ENCODE measurements at regions not wholly inside any gene's neighbourhood (a gene's known extent, or its start where the extent isn't known, plus 50 kb on each side); places are given as distances from the start of the nearest gene placed in this dataset.

GRCh38 chr13:29923554-29924481 is 73.4 kb upstream of the UBL3 start:
- TF ChIP-seq, protein P1, sequence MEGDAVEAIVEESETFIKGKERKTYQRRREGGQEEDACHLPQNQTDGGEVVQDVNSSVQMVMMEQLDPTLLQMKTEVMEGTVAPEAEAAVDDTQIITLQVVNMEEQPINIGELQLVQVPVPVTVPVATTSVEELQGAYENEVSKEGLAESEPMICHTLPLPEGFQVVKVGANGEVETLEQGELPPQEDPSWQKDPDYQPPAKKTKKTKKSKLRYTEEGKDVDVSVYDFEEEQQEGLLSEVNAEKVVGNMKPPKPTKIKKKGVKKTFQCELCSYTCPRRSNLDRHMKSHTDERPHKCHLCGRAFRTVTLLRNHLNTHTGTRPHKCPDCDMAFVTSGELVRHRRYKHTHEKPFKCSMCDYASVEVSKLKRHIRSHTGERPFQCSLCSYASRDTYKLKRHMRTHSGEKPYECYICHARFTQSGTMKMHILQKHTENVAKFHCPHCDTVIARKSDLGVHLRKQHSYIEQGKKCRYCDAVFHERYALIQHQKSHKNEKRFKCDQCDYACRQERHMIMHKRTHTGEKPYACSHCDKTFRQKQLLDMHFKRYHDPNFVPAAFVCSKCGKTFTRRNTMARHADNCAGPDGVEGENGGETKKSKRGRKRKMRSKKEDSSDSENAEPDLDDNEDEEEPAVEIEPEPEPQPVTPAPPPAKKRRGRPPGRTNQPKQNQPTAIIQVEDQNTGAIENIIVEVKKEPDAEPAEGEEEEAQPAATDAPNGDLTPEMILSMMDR (IDR thresholded peaks at IDR 0.05; ENCODE audit: borderline replicate concordance, extremely low read depth, low read length, poor library complexity, severe bottlenecking): peak; percentile 79
- TF ChIP-seq EZH2 (IDR thresholded peaks at IDR 0.05; ENCODE audit: borderline replicate concordance, low read depth, low read length, severe bottlenecking): no peak
